HG03045 (cell line): ENCODE measurements at regions not wholly inside any gene's neighbourhood (a gene's known extent, or its start where the extent isn't known, plus 50 kb on each side); places are given as distances from the start of the nearest gene placed in this dataset.
"Not testable (repeated sequence)": the region's sequence is repeated elsewhere in the genome, so short reads cannot be mapped to it uniquely, and the experiment has no call there.

Experiments
- ATAC-seq: cut with Tn5 transposase; IDR thresholded peaks from one replicate; pipeline ENCODE4 v1.9.1; 2021; ENCODE audit warnings: mild to moderate bottlenecking, moderate library complexity; ENCODE audit not compliant: unreplicated experiment

GRCh38 chr21:28604946-28605537 lies 387.6 kb downstream of the LTN1 start:
- peak; percentile 49 for ATAC-seq

DNA sequence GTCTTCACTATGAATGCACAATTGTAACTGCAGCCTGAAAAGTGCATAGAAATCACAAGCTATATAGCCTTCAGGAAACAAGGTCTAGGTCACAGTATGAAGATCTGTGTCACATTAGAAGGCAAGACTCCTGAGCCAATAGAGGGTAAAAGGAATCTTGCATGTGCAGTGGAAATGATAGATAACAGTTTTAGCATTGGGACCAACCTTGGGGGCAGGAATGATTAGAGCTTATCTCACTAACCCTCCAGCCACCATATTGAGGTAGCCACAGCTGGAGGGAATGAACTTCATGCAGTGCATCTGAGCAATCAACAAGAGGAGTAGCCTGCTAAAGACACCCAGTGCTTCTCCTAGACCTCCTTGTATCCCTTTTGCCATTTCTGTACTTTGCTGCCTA lies 390.1 kb downstream of the LTN1 start:
- ATAC-seq = no peak

DNA sequence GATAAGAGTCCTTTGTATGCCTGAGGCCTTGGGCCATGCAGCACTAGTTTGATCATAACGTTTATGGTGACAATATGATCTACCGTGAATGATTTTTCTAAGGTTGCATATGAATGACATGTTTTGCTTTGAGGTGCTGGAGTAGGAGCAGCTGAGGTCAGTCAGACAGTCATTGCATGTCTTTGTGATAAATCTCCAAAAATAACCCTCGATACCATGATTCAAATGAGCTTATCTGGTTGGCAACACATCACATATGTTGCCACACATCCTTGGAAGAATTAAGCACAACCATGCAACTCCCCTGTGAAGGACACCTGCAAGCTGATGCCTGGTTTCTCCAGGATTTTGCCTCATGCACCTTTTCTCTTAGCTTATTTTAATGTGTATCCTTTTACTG lies 394.5 kb downstream of the LTN1 start:
- no peak for ATAC-seq

GRCh38 chr21:28592205-28592865 lies 400.3 kb downstream of the LTN1 start:
- ATAC-seq = no peak

GRCh38 chr21:28590676-28591075 lies 402.0 kb downstream of the LTN1 start:
- ATAC-seq = no peak

- no peak for ATAC-seq
These were observed 402.7 kb downstream of the LTN1 start for GRCh38 chr21:28590026-28590425.

GRCh38 chr21:28588997-28589396 lies 403.7 kb downstream of the LTN1 start:
- no peak for ATAC-seq

DNA sequence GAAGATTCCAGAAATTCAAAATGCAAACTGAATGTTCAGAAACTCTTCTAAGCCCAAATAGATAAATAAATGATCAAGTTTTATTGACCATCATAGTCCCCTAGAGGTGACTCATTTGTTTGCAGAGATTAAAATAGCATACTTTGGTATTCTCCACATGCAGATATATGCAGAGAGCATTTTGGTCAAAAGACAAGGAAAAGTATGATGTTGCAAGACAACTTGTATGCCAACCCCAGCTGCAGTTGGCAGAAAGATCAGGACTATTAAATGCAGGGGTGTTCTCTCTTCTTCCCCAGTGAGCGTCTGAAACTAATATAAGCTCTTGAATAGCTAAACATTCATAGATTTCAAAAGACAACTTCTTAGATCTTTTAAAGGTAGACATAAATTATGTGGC lies 404.9 kb downstream of the LTN1 start:
- no peak for ATAC-seq

DNA sequence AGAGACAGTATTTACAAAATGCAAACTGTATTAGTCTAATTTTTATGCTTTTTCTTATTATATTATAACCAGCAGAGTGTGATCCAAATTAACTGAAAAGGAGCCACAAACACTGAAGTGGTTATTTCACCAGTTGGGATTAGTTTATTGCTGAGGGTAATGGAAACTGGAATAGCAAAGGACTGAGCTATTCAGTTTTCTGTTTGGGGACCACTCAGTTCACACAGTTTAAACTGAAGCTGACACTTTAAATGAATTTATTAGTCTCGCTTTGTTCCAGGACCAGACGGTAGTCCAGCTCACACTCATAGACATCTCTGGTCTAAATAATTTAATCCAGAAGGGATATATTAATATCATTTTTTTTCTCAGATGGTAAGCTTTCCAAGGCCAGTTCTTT lies 410.7 kb downstream of the LTN1 start:
- ATAC-seq = no peak

- not testable (repeated sequence) for ATAC-seq
These were observed 411.4 kb downstream of the LTN1 start for GRCh38 chr21:28581311-28581731.

GRCh38 chr21:28580585-28580984 lies 412.1 kb downstream of the LTN1 start:
- no peak for ATAC-seq

DNA sequence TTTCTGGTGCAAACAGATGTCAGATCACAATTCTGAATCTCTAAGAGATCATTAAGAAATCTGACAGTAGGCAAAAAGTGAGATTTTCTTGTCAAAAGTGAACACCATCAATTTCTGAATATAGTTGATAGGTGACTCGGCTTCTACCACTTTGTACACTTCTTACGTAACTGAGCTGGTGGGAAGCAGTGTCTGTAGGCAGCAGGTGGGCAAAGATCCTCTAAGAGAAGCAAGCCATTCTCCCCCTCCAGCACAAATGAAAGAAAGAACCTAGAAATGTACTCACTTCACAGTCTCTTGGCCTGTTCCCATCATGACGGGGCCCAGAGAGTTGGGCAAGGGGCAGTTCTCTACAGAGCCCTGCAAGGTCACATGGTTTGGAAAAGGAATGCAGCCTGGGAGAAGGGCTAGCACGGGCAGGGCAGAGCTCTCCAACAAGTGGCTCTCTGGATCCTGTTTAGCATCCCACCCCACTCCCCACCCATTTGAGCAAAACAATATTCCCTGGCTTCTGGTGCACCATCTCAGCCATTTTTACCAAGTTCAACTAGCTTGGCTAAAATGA lies 412.6 kb downstream of the LTN1 start:
- no peak for ATAC-seq

DNA sequence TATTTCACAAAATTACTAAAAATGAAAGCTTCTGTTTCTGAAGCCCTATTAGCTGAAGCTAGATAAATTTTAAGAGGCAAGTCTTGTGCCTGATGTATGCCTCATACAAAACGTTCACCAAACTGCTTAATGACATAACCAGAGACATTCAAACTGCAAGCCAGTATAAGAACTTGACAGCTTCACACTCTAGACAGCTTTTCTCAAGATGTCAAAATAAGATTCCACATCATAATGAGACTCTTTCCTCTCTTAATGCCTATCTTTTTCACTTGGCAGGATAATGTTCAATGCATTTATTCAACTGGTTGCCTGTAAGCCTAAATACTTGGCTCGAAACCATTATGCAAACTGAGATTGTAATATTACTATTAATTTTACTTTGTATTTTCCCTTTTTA lies 424.0 kb downstream of the LTN1 start:
- no peak for ATAC-seq

GRCh38 chr21:28563933-28564332 lies 428.7 kb downstream of the LTN1 start:
- ATAC-seq = not testable (repeated sequence)

DNA sequence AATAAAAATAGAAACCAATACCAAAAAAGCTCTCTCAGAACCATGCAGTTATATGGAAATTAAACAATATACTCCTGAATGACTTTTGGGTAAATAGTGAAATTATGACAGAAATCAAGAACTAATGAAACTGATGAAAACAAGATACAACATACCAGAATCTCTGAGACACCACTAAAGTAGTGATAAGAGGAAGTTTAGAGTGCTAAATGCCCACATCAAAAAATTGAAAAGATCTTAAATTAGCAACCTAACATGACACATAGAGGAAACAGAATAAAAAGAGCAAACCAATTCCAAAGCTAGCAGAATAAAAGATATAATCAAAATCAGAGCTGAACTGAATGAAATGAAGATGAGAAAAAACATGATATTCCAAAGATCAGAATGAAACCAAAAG lies 430.9 kb downstream of the LTN1 start:
- no peak for ATAC-seq

GRCh38 chr21:28554660-28555475 lies 437.8 kb downstream of the LTN1 start:
- no peak for ATAC-seq

DNA sequence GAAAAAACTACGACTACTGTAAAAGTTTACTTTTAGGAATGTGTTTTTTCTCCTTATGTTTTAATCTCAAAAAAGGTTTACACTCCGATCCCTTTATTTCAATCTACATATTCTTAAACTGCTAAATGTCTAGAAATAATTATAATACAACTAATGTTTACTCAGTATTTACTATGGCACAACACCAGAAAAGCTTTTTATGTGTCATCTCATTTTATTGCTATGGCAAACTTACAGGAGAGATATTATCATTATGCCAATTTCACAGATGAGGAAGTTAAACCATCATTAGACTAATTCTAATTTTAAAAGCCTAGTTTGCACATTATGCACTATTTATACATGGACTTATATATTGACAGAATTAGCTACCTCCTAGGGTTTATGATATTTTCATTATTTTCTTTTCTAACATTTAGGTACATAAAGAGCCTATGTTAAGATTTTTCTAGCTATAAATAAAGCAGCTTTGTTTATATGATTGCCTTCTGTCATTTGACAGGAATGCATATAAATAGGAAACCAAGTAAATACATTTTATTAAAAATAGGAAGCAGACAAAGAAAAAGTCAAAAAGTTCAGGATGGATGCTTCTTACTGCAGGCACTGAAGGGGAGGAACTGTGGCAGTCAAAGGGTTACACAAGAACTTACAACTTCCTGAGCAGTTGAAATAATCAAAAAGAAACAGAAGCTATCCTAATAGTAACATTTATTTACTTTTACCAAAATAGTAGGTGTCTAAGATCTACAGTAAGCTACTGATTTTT lies 442.4 kb downstream of the LTN1 start:
- no peak for ATAC-seq

DNA sequence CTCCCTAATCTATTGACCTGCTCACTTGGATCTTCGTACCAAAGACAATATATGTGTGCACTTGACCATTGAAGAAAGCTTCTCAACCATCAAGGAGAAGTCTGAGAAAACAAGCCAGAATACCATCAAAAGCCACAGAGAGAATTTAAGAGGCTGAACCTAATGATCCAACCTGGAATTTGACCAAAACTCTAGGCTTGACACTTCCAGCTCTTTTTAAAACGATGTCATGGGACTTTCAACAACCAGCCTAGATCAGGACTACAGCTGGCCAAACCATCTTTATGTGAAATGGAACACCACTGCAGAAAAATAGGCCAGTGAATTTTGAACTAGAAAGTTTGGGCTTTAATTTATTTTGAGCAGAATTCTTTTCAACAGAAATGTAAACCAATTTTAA lies 444.4 kb downstream of the LTN1 start:
- ATAC-seq = no peak

DNA sequence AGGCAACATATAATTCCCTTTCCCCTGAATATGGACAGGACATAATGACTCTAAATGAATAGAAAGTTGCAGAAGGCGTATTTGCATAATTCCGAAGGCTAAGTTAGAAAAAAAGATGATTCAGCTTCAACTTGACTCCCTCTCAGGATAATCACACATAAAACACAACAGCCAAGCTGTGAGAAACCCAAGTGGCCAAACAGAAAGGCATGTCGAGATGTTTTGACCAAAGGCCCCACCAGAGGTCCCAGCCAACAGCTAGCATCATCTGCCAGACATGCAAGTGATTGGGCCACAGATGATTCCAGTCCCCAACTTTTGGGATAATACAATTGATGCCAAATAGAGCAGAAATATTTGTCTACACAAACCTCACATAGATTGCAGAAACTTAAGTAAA lies 444.9 kb downstream of the LTN1 start:
- ATAC-seq = no peak

GRCh38 chr21:28543975-28544374 lies 448.7 kb downstream of the LTN1 start:
- no peak for ATAC-seq
